ENCODE measurements at regions not wholly inside any gene's neighbourhood (a gene's known extent, or its start where the extent isn't known, plus 50 kb on each side); places are given as distances from the start of the nearest gene placed in this dataset.

DNA sequence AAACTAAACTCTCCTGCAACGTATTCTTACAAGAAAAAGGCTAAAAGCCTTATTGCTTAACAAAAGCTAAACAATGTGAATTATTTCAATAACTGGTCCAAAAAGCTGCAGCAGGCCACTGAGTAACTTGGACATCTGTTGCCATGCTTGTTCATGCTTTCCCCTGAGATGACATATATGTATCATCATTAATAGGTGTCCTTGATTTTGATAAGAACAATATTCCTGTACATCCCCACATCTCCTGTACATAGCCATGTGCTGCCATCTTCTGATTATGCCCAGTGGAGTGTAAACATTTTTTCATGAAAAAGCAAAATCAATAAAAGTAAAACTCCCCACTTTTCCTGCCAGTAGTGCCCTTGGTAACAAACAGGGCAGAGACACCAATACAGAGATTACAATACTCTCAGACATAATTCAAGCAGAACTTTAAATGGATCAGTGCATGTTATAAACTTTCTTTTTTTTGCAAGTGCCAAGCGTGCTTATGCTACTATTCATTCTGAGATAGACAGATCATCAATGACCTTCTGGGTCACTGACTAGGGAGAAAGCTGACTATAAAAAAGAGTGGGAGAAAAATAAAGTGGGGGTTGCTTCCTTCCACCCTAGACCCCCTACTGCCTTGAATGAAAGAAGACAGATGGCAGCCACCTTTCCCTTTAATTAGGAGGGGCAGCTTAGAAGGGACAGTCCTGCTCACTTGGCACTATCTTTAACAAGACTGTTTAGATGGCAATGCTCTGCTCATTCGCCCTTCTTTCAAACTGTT, 205.5 kb upstream of the KLF14 start:
- no peak for DNase-seq
- POLR2A ChIA-PET = interaction anchor here (0.5 kb wide), 1 partner anchor 14 kb away, joined by 8 read pairs; no protein-coding TSS in a partner anchor
- H3K9me3 ChIP-seq (ENCODE audit: control extremely low read depth in 1 of 5, control insufficient read depth in 4 of 5, insufficient read depth in 2 of 5, low read depth in 1 of 5, low read length in 4 of 5) = no peaks in the 10 kb centered on the region
- H3K4me3 ChIP-seq (ENCODE audit: control insufficient read depth in 1 of 7, extremely low read depth in 1 of 7, insufficient read depth in 4 of 7, low read depth in 2 of 7, low read length in 6 of 7) = no peak overlapping the region
- H3K27me3 ChIP-seq (replicated peaks in 2 of 5; ENCODE audit: control insufficient read depth in 4 of 5, insufficient read depth in 5 of 5, low read length in 4 of 5) = no peaks in the 10 kb centered on the region
- no peak overlapping the region for H3K27ac ChIP-seq (ENCODE audit: insufficient read depth in 1 of 2, low read depth in 1 of 2, low read length in 2 of 2, poor library complexity in 1 of 2, severe bottlenecking in 2 of 2)
- CTCF ChIA-PET = interaction anchor here (1.0 to 2.0 kb wide), 5 partner anchors 9 to 44 kb away, joined by 4 to 10 read pairs (median 5); no protein-coding TSS in a partner anchor
- WGBS (ENCODE audit: insufficient coverage) = 93% methylated on average over 3 of the region's 3 CpGs
- peaks cover 4 to 25% (median 13%) of the 10 kb centered on the region in 4 experiments for H3K4me1 ChIP-seq (ENCODE audit: control extremely low read depth in 1 of 4, control insufficient read depth in 4 of 4, insufficient read depth in 4 of 4, low read length in 3 of 4)
- peaks cover 0 to 56% (median 6%) of the 10 kb centered on the region in 4 experiments for H3K36me3 ChIP-seq (ENCODE audit: control insufficient read depth in 4 of 4, insufficient read depth in 4 of 4, low read length in 3 of 4)

DNA sequence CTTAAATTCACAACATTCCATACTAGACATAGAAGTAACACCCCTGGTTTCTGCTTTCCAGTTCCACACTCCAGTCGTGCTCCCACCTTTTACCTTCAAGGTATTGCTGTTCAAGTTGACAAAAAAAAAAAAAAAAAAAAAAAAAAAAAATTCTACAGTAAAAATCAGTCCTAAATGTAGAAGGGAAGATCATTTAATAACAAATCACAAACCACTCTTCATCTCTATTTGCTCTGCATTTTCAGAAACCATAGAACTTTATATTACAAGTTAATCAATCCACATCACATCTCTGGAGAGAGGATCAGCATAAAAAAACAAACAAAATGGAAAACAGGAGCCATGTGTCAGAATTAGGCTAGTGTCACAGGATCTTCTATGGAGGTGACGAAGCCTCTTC, 206.3 kb upstream of the KLF14 start:
- WGBS (ENCODE audit: insufficient coverage) = 60% methylated on average over 1 of the region's 2 CpGs
- Histone ChIP-seq H3K36me3 (ENCODE audit: control insufficient read depth in 4 of 4, insufficient read depth in 4 of 4, low read length in 3 of 4) (peaks cover 0 to 60% (median 4%) of the 10 kb centered on the region in 4 experiments), H3K9me3 (ENCODE audit: control extremely low read depth in 1 of 5, control insufficient read depth in 4 of 5, insufficient read depth in 2 of 5, low read depth in 1 of 5, low read length in 4 of 5) (no peaks in the 10 kb centered on the region), H3K4me1 (ENCODE audit: control extremely low read depth in 1 of 4, control insufficient read depth in 4 of 4, insufficient read depth in 4 of 4, low read length in 3 of 4) (peaks cover 4 to 25% (median 15%) of the 10 kb centered on the region in 4 experiments), H3K27me3 (replicated peaks in 2 of 5; ENCODE audit: control insufficient read depth in 4 of 5, insufficient read depth in 5 of 5, low read length in 4 of 5) (no peaks in the 10 kb centered on the region), H3K4me3 (ENCODE audit: control insufficient read depth in 1 of 7, extremely low read depth in 1 of 7, insufficient read depth in 4 of 7, low read depth in 2 of 7, low read length in 6 of 7) (peak overlapping the region in 3 of 7 experiments; percentile 43 to 71 (median 62)), H3K27ac (ENCODE audit: insufficient read depth in 1 of 2, low read depth in 1 of 2, low read length in 2 of 2, poor library complexity in 1 of 2, severe bottlenecking in 2 of 2) (no peak overlapping the region)
- DNase-seq = no peak
- POLR2A ChIA-PET = interaction anchor here (0.6 kb wide), 1 partner anchor 444 kb away, joined by 3 read pairs; no protein-coding TSS in a partner anchor
- CTCF ChIA-PET = interaction anchor here (1.0 to 2.0 kb wide), 3 partner anchors 10 to 43 kb away, joined by 5 to 10 read pairs (median 6); no protein-coding TSS in a partner anchor

DNA sequence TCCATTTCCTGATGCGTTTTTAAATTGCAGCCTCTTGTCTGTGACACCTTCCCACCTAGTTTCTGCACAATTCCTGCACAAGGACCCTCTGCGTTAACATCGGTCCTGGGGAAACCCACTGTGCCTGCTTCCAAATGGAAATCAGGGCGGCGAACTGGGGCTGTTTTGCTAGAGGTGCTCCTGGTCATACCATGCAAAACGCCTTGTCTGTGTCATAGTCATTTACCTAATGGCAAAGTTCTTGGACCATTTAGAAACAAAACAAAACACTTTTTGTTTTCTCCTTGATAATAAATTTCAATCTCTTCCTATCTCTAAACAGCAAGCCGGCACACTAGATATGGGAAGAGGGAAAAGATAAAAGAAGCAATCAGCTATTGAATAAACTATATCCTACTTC, 206.9 kb upstream of the KLF14 start:
- Histone ChIP-seq H3K4me3 (ENCODE audit: control insufficient read depth in 1 of 7, extremely low read depth in 1 of 7, insufficient read depth in 4 of 7, low read depth in 2 of 7, low read length in 6 of 7) (peak overlapping the region in 5 of 7 experiments; percentile 43 to 71 (median 59)), H3K36me3 (ENCODE audit: control insufficient read depth in 4 of 4, insufficient read depth in 4 of 4, low read length in 3 of 4) (peaks cover 0 to 58% (median 2%) of the 10 kb centered on the region in 4 experiments), H3K27me3 (replicated peaks in 2 of 5; ENCODE audit: control insufficient read depth in 4 of 5, insufficient read depth in 5 of 5, low read length in 4 of 5) (no peaks in the 10 kb centered on the region), H3K9me3 (ENCODE audit: control extremely low read depth in 1 of 5, control insufficient read depth in 4 of 5, insufficient read depth in 2 of 5, low read depth in 1 of 5, low read length in 4 of 5) (no peaks in the 10 kb centered on the region), H3K4me1 (ENCODE audit: control extremely low read depth in 1 of 4, control insufficient read depth in 4 of 4, insufficient read depth in 4 of 4, low read length in 3 of 4) (peaks cover 4 to 23% (median 16%) of the 10 kb centered on the region in 4 experiments), H3K27ac (ENCODE audit: insufficient read depth in 1 of 2, low read depth in 1 of 2, low read length in 2 of 2, poor library complexity in 1 of 2, severe bottlenecking in 2 of 2) (peak overlapping the region in 1 of 2 experiments; percentile 89)
- WGBS (ENCODE audit: insufficient coverage) = 59% methylated on average over 5 of the region's 7 CpGs
- CTCF ChIA-PET = interaction anchor here (2.0 kb wide), 1 partner anchor 10 kb away, joined by 10 read pairs; no protein-coding TSS in a partner anchor
- POLR2A ChIA-PET = interaction anchor here (0.6 to 1.1 kb wide), 2 partner anchors 20 to 444 kb away, joined by 3 to 5 read pairs; no protein-coding TSS in a partner anchor
- DNase-seq = no peak

DNA sequence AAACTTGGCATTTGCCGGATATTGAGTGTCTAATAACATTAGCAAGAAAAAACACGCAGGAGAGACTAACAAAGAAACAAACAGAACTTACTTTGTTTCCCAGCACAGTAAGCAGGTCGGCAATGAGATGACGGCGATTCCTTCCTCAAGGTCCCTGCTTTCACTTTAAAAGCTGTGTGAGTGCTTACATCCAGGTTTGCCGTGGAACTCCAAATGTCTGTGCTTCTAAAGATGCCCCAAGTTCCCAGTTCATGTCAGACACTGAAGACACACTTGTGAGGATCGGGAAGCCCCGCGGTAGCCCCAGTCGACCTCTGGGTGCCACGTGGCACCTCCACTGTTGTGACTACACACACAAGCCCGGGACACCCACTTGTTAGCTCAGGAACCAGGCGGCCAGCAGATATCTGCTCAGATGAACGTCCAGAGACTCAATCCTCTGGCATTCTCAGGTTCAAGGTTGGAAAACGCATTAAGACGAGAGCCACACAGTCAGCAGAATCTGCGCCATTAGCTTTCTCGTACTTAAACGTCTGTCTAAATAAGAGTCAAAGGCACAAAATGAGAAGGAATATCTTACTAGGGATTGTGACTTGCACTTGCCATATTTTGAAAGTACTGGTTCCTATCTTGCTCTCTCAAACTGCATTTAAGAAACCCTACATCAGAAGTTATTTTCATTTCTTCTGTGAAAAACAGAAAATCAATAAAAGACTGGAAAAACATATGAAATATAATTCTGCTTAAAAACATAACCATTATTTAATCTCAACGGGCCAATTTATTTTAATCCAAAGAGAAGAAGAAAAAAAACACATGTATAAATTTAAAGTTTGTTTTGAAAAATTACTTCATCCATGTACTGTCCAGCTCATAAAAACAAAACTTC, 207.6 kb upstream of the KLF14 start:
- H3K9me3 ChIP-seq (ENCODE audit: control extremely low read depth in 1 of 5, control insufficient read depth in 4 of 5, insufficient read depth in 2 of 5, low read depth in 1 of 5, low read length in 4 of 5) = no peaks in the 10 kb centered on the region
- CTCF ChIA-PET = interaction anchor here (2.0 kb wide), 1 partner anchor 11 kb away, joined by 10 read pairs; no protein-coding TSS in a partner anchor
- H3K36me3 ChIP-seq (ENCODE audit: control insufficient read depth in 4 of 4, insufficient read depth in 4 of 4, low read length in 3 of 4) = peaks cover 0 to 55% (median 3%) of the 10 kb centered on the region in 4 experiments
- peak in 2 of 3 donors; percentile 22 to 38 for DNase-seq
- H3K27ac ChIP-seq (ENCODE audit: insufficient read depth in 1 of 2, low read depth in 1 of 2, low read length in 2 of 2, poor library complexity in 1 of 2, severe bottlenecking in 2 of 2) = peak overlapping the region; percentile 56 to 89
- POLR2A ChIA-PET = interaction anchor here (1.1 kb wide), 1 partner anchor 19 kb away, joined by 5 read pairs; no protein-coding TSS in a partner anchor
- WGBS (ENCODE audit: insufficient coverage) = 75% methylated on average over 19 of the region's 20 CpGs
- H3K4me3 ChIP-seq (ENCODE audit: control insufficient read depth in 1 of 7, extremely low read depth in 1 of 7, insufficient read depth in 4 of 7, low read depth in 2 of 7, low read length in 6 of 7) = peak overlapping the region in 5 of 7 experiments; percentile 43 to 71 (median 59)
- H3K27me3 ChIP-seq (replicated peaks in 2 of 5; ENCODE audit: control insufficient read depth in 4 of 5, insufficient read depth in 5 of 5, low read length in 4 of 5) = no peaks in the 10 kb centered on the region
- peaks cover 4 to 23% (median 16%) of the 10 kb centered on the region in 4 experiments for H3K4me1 ChIP-seq (ENCODE audit: control extremely low read depth in 1 of 4, control insufficient read depth in 4 of 4, insufficient read depth in 4 of 4, low read length in 3 of 4)

DNA sequence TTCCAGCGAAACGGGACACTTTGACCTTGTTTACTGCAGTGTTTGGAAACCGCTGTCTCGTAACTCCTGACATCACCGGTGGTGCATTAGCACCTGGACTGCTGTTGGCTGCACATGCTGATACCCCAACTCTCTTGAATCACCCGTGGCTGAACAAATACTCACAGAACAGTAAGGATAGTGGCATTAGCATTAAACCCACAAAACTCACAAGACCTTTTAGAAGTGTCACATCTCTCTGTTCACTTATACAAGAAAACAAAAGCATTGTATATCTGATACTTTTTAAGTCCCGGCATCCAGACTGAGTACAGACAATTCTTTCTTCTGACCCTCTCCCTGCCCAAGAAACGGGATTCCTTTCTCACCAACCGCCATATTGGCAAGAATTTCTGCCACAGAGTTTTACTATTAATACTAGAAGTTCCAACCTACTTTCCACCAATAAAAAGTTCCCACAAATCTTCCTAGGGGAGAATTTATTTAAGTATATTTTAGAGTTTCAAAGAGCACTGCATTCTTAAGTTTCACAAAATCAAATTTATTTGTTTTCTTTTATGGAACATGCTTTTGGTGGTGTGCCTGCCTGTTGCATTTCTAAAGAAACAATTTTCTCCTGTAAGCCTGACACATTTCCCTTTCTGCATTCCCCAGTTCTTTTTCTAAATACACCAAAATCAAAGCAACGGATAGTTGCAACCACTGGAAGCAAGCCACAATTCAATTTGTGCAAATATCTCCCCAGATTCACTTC, 208.4 kb upstream of the KLF14 start:
- H3K4me1 ChIP-seq (ENCODE audit: control extremely low read depth in 1 of 4, control insufficient read depth in 4 of 4, insufficient read depth in 4 of 4, low read length in 3 of 4) = peaks cover 4 to 23% (median 16%) of the 10 kb centered on the region in 4 experiments
- ChIA-PET CTCF (no interaction called here), POLR2A (interaction anchor here (1.1 kb wide), 1 partner anchor 18 kb away, joined by 5 read pairs; no protein-coding TSS in a partner anchor)
- no peaks in the 10 kb centered on the region for H3K27me3 ChIP-seq (replicated peaks in 2 of 5; ENCODE audit: control insufficient read depth in 4 of 5, insufficient read depth in 5 of 5, low read length in 4 of 5)
- peak overlapping the region; percentile 82 to 89 for H3K27ac ChIP-seq (ENCODE audit: insufficient read depth in 1 of 2, low read depth in 1 of 2, low read length in 2 of 2, poor library complexity in 1 of 2, severe bottlenecking in 2 of 2)
- 86% methylated on average over 9 of the region's 10 CpGs for WGBS (ENCODE audit: insufficient coverage)
- H3K9me3 ChIP-seq (ENCODE audit: control extremely low read depth in 1 of 5, control insufficient read depth in 4 of 5, insufficient read depth in 2 of 5, low read depth in 1 of 5, low read length in 4 of 5) = no peaks in the 10 kb centered on the region
- peak in 1 of 3 donors; percentile 38 for DNase-seq
- H3K36me3 ChIP-seq (ENCODE audit: control insufficient read depth in 4 of 4, insufficient read depth in 4 of 4, low read length in 3 of 4) = peaks cover 0 to 53% (median 3%) of the 10 kb centered on the region in 4 experiments
- peak overlapping the region in 3 of 7 experiments; percentile 79 to 94 (median 82) for H3K4me3 ChIP-seq (ENCODE audit: control insufficient read depth in 1 of 7, extremely low read depth in 1 of 7, insufficient read depth in 4 of 7, low read depth in 2 of 7, low read length in 6 of 7)

DNA sequence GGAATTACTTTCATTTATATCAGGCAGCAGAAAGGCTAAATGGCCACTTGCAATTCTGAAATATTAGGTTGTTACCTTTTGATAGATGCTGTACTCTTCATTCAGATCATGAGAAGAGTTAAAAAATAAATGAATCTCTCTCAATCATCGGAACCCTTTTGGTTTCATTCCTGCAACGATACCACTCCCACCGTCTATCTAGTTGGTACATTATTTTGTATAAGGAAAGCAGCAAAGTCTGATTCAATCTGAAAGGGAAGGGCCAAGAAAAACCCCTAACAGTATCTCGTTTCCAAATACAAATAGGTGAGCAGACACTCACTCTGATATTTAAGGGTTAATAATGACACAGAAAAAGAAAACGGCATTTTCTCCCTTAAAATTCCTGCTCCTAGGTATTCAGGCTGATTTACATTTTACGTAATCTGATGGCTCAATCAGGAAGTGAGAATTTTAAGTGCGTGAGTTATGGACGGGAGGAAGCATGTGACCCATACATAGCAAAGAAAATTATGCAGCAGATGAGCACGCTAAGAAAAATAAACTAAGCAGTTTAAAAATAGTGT, 209.4 kb upstream of the KLF14 start:
- H3K36me3 ChIP-seq (ENCODE audit: control insufficient read depth in 4 of 4, insufficient read depth in 4 of 4, low read length in 3 of 4) = peaks cover 0 to 55% (median 3%) of the 10 kb centered on the region in 4 experiments
- no peaks in the 10 kb centered on the region for H3K9me3 ChIP-seq (ENCODE audit: control extremely low read depth in 1 of 5, control insufficient read depth in 4 of 5, insufficient read depth in 2 of 5, low read depth in 1 of 5, low read length in 4 of 5)
- ChIA-PET CTCF (interaction anchor here (1.3 to 4.4 kb wide), 2 partner anchors 13 to 31 kb away, joined by 3 to 21 read pairs; no protein-coding TSS in a partner anchor), POLR2A (no interaction called here)
- peaks cover 4 to 23% (median 16%) of the 10 kb centered on the region in 4 experiments for H3K4me1 ChIP-seq (ENCODE audit: control extremely low read depth in 1 of 4, control insufficient read depth in 4 of 4, insufficient read depth in 4 of 4, low read length in 3 of 4)
- peak; percentile 61 to 82 (median 74) for DNase-seq
- peak overlapping the region in 6 of 7 experiments; percentile 41 to 94 (median 75) for H3K4me3 ChIP-seq (ENCODE audit: control insufficient read depth in 1 of 7, extremely low read depth in 1 of 7, insufficient read depth in 4 of 7, low read depth in 2 of 7, low read length in 6 of 7)
- H3K27me3 ChIP-seq (replicated peaks in 2 of 5; ENCODE audit: control insufficient read depth in 4 of 5, insufficient read depth in 5 of 5, low read length in 4 of 5) = no peaks in the 10 kb centered on the region
- WGBS (ENCODE audit: insufficient coverage) = no CpG with 5 or more reads among the region's 9 CpGs
- peak overlapping the region; percentile 82 to 89 for H3K27ac ChIP-seq (ENCODE audit: insufficient read depth in 1 of 2, low read depth in 1 of 2, low read length in 2 of 2, poor library complexity in 1 of 2, severe bottlenecking in 2 of 2)
